HEK293 (cell line): ENCODE measurements at regions not wholly inside any gene's neighbourhood (a gene's known extent, or its start where the extent isn't known, plus 50 kb on each side); places are given as distances from the start of the nearest gene placed in this dataset.

ENCODE experiments used
- CTCF ChIP-seq: fragments of 450-650 bp; formaldehyde crosslinking; IDR thresholded peaks from 2 replicates; pipeline ENCODE4 v1.5.1; 2016; ENCODE audit warnings: missing biosample characterization, missing genetic modification characterization
- PRDM2 ChIP-seq: fragments of 450-650 bp; formaldehyde crosslinking; IDR thresholded peaks from 2 replicates; pipeline ENCODE4 v1.5.1; 2016; ENCODE audit warnings: missing biosample characterization, missing genetic modification characterization, borderline replicate concordance
- REPIN1 ChIP-seq: fragments of 450-650 bp; formaldehyde crosslinking; IDR thresholded peaks from 2 replicates; pipeline ENCODE4 v1.5.1; 2017; ENCODE audit warnings: missing biosample characterization, missing genetic modification characterization, low read depth
- TRIM28 ChIP-seq: IDR thresholded peaks from 2 replicates; pipeline ENCODE4 v1.6.1; 2011; ENCODE audit warnings: low read length, control low read depth, borderline replicate concordance
- ZNF239 ChIP-seq: fragments of 450-650 bp; formaldehyde crosslinking; IDR thresholded peaks from 2 replicates; pipeline ENCODE4 v1.5.1; 2016; ENCODE audit warnings: missing biosample characterization, missing genetic modification characterization
- ZNF280D ChIP-seq: fragments of 450-650 bp; formaldehyde crosslinking; IDR thresholded peaks from 2 replicates; pipeline ENCODE4 v1.5.1; 2016; ENCODE audit warnings: missing biosample characterization, missing genetic modification characterization
- ZNF311 ChIP-seq: fragments of 450-650 bp; formaldehyde crosslinking; IDR thresholded peaks from 2 replicates; pipeline ENCODE4 v1.5.1; 2017; ENCODE audit warnings: missing biosample characterization, missing genetic modification characterization, borderline replicate concordance
- ZNF398 ChIP-seq: fragments of 450-650 bp; formaldehyde crosslinking; IDR thresholded peaks from 2 replicates; pipeline ENCODE4 v1.5.1; 2017; ENCODE audit warnings: missing biosample characterization, missing genetic modification characterization
- ZNF449 ChIP-seq: fragments of 450-650 bp; formaldehyde crosslinking; IDR thresholded peaks from 2 replicates; pipeline ENCODE4 v1.5.1; 2017; ENCODE audit warnings: missing biosample characterization, mild to moderate bottlenecking, missing genetic modification characterization, moderate library complexity
- ZNF529 ChIP-seq: fragments of 450-650 bp; formaldehyde crosslinking; IDR thresholded peaks from 2 replicates; pipeline ENCODE4 v1.5.1; 2017; ENCODE audit warnings: missing genetic modification characterization, missing biosample characterization; ENCODE audit not compliant: insufficient replicate concordance

GRCh38 chr6:56770011-56770520, 127.4 kb upstream of the DST start:
- no peak for TF ChIP-seq ZNF311
- TF ChIP-seq CTCF (tag by site-specific recombination) = no peak
- TF ChIP-seq ZNF239 = no peak
- TF ChIP-seq ZNF398 = no peak
- TF ChIP-seq REPIN1 = no peak
- TF ChIP-seq ZNF529 (tag by site-specific recombination) = no peak
- TF ChIP-seq ZNF449 = no peak
- no peak for TF ChIP-seq ZNF280D
- no peak for TF ChIP-seq TRIM28
- no peak for TF ChIP-seq PRDM2 (tag by site-specific recombination)
